GM18873 (cell line): ENCODE measurements at regions not wholly inside any gene's neighbourhood (a gene's known extent, or its start where the extent isn't known, plus 50 kb on each side); places are given as distances from the start of the nearest gene placed in this dataset.
"Not testable (repeated sequence)": the region's sequence is repeated elsewhere in the genome, so short reads cannot be mapped to it uniquely, and the experiment has no call there.

Experiments
- ATAC-seq: cut with Tn5 transposase; IDR thresholded peaks from one replicate; pipeline ENCODE4 v1.9.1; 2021; ENCODE audit warnings: mild to moderate bottlenecking, moderate library complexity, moderate number of reproducible peaks; ENCODE audit not compliant: unreplicated experiment, low FRiP score

DNA sequence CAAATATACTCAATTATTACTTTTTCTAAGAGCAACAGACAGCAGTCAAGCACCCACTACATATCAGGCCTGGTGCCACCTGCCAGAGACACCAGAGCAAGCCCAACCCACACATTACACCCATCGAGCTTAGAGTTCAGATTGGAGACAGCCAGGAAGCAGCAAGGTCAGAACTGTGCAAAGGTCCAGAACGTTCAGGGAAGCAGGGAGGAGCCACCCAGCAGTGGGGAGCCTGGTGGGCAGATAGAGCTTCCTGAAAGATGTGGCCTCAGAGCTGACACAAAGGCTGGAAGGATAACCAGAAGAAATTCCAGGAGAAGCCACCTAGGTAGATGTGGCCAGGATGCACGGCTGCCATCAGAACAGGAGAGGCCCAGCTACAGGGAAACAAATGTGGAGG lies 440.5 kb upstream of the ID2 start:
- no peak for ATAC-seq

DNA sequence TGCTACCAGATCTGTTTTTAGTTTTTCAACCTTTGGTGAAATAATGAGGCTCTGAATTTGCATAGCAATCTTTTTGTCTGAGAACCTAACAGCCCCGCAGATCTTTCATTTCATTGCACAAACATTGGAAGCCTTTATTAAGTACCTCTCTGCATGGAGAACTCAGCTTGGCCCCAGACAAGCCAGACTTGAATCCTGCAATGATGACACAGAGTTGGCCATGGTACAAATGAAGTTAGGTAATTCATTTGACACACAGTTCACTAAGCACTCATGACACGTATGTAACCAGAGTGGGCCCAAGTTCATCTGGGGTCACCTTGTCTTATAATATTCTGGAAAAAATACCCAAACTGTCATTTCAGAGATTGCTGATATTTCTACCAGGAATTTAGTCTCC lies 439.1 kb upstream of the ID2 start:
- ATAC-seq = no peak

DNA sequence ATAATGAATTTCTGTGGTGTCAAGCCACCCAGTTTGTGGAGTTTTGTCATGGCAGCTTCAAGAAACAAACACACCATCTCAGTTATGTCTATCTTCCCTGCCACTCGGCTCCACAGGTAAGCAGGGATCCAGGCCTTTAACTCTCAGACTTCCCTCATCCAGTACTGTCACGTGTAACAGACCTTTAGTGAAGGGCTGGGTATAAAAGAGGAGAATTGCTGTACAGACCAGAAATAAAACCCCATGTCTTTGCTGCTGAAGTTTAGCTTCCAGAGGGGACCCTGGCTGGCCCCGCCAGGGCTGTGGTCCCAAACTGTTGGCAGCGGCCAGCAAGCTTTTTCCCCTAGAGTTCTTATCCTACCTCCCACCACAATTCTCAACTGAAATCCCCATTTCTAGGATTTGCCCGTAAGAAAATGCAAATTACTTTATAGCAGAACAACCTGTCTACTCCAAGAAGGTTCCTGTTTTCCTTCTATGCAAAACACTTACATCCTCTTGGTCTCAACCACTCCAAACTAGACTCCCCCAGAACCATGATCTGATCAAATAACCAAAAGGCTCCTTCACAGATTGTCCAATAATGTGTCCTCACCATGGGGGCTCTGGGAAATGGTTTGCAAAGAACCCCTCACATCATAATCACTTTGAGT lies 438.0 kb upstream of the ID2 start:
- ATAC-seq = no peak

DNA sequence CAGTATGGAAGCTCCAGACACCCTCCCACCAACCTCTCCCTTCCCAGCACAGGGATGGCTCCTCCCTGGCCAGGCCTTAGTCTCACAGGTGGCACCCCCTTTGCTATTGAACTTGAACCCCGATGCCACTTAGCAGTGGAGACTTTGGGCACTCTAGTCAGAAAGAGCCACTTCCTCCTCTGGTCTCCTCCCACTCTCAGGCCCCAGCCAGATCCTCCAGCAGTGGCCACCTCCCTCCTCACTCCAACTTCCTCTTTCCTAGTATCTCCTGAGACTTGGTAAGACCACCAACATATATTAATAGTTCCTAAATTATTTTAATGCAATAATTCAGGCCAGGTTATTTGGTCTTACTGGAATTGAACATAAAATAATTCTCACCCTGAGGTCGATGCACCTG lies 437.2 kb upstream of the ID2 start:
- no peak for ATAC-seq

DNA sequence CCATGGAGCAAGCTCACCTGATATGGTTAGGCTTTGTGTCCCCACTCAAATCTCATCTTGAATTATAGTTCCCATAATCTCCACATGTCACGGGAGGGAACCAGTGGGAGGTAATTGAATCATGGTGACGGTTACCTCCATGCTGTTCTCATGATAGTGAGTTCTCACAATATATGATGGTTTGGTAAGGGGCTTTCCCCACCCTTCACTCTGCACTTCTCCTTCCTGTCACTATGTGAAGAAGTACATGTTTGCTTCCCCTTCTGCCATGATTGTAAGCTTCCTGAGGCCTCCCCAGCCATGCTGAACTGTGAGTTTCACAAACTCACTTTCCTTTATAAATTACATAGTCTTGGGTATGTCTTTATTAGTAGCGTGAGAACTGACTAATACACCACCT lies 435.7 kb upstream of the ID2 start:
- ATAC-seq = no peak

DNA sequence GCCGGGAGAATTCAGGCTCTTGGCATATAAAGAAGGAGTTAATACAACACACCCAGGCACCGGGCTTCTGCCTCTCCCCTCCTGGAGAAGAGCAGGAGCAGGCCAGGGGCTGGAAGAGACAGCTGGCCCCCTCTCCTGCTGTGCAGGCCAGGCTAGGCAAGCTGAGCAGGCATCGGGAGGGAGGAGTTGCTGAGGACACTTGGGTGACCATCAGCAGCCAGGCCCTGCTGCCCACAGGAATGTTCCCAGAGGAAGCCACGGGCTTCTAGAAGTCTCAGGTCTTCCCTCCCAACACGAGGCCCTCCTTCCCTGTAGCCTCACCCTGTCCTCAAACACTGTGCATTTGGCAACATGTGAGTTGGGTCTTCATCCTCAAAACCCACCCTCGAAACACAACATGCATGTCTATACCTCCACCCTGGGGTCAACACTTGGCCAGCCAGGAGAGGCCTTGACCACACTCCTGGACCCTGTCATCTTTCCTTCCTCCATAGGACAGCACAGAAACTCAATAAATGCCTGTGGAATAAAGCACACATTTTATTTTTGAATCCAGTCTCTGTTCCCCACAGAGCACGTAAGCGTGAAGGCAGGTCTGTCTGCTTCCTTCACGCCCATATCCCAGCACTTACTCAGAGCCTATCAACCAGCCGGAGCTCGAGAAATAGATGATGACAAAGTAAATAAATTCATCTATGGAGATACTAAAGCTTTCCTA lies 433.8 kb upstream of the ID2 start:
- no peak for ATAC-seq

DNA sequence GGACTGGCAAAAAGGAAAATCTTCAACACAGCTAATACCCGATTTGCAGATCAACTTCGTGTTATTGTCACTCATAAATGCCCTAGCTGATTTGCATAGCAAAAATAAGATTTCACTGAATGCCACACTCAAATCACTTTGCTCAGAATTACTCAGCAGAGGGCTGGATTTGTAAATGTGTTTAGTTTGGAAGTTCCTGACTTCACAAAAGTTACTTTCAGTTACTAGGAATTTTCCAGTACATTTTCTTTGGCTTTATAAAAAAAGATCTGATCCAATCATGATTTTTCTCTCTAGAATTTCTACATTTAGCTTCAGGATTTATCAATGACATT lies 433.3 kb upstream of the ID2 start:
- ATAC-seq = no peak

DNA sequence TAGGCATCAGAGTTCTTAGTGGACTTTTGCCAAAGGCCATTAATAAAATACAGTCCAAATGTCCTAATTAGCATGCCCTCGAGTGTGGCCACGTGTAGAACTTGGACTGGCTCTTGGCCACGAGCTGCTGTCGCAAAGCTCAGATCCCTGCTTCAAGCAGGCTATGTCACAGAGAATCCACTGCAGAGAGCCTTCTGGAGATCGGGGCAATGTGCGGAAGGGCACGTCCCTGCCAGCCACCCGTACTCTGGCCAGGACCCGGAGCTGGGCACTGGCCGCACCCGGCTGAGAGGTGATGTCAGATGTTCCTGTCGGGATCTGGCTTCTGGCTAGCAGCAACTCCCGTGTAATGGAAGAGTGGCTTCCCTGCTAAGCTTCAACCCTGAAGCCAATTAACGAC lies 432.7 kb upstream of the ID2 start:
- no peak for ATAC-seq

DNA sequence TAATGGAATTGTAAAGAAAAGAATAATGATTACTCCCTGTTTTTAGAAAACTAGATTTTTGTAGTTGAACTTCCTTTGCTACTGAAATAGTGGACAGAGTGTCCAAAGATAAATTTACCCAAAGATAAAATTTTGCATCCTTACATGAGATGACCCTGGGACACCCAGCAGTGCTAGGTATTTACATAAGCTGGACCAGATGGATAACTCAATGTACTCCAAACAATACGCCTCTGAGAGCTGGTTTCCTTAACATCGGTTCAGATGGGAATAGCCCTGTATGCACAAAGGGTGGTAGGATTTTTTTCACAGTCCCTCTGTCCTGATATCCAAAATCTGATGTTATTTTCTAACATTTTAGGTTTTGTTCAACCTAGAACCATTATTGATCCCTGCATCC lies 432.1 kb upstream of the ID2 start:
- ATAC-seq = no peak

DNA sequence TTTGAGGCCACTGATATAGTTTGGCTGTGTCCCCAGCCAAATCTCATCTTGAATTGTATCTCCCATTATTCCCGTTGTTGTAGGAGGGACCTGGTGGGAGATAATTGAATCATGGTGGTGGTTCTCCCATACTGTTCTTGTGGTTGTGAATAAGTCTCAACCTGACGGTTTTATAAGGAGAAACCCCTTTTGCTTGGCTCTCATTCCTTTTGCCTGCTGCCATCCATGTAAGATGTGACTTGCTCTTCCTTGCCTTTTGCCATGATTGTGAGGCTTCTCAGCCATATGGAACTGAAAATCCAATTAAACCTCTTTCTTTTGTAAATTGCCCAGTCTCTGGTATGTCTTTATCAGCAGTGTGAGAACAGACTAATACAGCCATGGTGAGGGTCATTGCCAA lies 431.6 kb upstream of the ID2 start:
- not testable (repeated sequence) for ATAC-seq

DNA sequence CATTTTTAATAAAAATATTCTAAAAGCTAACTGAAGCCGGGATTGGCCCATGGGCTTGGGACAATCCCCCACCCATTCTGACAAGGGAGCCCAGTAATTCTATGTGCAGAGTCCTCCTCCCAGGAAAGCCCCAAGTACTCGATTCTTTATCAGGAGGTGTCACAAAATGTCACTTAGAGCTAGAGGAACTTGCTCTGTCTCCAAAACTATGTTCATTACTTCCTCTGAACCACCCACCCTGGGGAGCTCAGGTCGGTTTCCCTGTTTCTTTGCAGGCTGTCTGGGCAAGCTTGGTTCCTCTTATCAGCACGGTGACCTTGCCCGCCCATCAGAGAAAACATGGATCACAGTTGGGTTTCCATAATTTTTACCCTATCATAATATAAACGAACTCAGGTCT lies 430.6 kb upstream of the ID2 start:
- no peak for ATAC-seq

DNA sequence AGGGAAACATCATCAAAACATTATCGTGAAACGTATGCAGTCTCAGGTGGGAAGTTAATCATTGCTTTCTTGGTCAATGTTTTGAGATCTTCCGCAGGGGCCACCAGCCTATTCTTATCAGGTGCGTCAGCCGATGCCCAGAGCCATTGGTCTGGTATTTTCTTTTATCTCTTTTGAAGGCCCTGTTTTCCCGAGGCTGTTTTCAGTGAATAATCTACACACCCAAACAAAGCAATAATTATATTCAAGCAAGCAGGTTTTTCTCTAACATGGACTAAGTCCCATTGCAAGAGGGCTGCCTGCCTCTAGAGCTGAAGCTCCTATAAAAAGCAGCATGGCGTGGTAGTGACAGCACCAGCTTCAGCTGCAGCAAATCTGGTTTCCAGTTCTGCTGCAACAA lies 430.0 kb upstream of the ID2 start:
- no peak for ATAC-seq

DNA sequence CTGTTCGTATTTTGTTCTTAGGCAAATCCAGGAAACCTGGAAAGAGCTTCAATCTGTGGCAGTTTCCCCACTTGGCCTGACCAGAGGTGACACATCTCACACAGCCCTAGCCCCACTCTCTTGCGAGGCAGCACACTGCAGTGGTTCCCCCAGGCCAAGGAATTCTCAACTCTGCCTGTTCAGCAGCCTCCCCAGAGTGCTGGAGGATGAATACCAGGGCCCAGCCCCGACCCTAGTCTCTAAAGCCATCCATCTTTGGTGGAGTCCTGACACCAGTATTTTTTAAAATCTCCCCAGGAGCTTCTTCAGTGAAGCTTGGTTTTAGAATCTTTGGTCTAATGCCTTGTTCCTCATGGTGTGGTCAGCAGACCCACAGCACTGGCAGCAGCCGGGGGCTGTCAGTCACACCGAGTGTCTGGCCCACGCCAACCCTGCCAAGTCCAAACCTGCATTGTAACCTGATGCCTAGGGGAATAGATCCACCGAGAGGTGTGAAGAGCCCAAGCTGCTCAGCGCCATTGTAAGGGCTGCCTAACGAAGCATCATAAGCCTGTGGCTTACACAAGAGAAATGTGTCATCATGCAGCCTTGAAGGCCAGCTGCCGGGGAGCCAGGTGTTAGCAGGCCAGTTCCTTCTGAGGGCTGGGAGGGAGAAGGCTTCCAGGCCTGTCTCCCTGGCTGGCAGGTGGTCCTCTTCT lies 428.7 kb upstream of the ID2 start:
- no peak for ATAC-seq

DNA sequence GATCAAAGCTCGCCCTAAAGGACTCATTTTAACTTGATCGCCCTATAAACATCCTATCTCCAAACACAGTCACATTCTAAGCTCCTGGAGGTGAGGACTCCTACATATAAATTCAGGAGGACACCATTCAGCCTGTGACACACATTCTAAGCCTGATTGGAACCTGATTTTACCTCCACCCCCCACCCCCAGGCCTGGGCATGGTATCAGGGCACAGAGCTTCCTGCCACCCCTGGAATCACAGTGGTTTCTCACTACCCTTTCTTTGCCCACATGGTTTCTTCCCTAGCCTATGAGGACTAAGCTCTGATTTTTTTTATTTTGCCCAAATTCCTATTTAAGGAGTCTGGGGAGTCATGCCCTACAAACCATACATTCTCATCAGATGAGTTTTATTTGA lies 428.1 kb upstream of the ID2 start:
- no peak for ATAC-seq

DNA sequence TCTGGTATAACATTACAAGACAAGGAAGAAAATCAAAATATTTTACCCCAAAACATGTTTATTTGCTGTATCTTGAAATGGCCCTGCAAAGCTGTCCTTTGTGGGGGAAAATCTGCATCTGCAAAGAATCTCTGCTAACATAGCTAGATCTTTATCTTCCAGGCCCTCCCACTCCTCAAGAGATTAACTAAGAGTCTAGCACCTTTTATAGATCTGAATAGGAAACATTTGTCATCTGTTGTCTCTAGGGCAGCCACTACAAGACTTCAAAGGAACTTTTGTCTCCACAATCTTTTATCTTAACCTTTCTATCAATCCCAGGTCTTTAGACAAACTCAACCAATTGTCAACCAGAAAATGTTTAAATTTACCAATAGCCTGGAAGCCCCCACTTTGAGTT lies 427.6 kb upstream of the ID2 start:
- ATAC-seq = not testable (repeated sequence)

DNA sequence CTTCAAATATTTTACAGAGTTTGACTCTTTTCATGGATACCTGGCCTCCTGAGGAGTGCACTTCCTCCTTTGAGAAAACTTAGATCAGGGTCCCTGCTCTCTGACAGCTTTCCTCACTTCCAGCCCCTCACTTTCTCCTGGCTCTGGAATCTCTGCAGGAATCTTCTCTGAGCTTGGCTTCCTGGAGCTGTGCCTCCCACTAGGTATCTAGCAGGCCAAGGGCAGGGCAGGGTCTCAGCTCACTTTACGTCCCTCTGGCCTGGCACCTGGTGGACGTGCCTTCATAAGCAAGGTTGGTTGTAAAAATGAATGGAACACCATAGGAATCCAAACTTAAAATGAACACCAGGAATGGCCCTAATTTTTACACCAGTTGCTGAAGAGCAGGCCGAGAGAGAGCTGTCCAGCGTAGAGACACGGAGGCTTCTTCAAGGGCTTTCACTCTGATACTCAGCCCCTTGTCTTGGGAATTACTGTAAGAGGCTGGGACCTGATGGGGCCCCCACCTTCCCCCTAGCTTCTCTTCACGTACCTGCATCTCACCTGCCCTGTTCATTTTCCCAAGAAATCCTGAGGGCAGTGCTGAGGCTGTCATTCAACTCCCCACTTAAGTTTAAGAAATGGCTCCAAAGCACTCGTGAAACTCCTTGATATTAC lies 426.9 kb upstream of the ID2 start:
- no peak for ATAC-seq

DNA sequence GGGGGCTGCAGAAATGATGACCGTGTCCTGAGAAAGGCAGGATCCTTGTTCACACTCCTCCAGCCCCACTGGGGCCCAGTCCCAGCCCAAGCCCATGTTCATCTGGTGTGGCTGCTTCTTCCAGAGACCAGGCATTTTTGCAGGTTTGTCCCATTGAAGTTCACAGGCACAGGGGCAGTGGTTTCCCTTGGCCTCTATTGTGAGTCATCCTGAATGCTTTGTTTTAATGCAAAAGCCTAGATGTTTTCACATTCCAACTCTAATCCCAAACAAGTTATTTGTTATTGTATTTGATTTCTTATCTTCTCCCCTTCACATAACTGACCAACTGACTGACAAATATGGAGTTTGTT lies 426.4 kb upstream of the ID2 start:
- no peak for ATAC-seq

DNA sequence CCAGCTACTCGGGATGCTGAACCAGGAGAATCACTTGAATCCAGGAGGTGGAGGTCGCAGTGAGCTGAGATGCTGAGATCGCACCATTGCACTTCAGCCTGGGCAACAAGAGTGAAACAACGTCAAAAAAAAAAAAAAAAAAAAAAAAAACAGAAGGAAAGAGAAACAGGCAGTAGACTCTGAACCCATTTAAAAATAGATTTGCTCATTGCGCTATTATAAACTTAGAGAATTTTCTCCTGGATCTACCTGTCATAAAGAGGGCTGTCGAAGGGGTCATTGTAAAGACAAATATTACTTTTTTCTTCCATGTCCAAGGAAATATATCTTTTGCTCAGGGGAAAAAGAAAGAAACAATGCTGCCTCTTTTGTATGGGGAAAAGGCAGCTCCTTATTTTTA lies 425.0 kb upstream of the ID2 start:
- ATAC-seq = no peak

DNA sequence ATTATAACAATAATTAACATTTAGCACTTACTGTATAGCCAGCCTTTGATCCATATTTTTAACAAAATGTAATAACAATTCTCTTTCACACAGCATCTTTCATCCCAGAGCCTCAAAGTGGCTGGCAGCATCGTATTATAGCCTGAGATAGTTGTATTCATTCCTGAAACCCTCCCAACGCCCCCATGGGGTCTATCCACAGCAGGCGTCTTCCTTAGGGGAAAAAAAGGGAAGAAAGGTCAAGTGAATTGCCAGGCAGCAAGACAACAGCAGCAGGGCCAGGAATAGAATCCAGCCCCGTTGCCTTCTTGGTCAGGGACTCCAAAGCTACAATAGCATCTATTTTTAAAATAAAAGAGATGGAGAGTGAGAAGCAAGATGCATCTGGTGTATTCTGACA lies 424.4 kb upstream of the ID2 start:
- ATAC-seq = no peak

DNA sequence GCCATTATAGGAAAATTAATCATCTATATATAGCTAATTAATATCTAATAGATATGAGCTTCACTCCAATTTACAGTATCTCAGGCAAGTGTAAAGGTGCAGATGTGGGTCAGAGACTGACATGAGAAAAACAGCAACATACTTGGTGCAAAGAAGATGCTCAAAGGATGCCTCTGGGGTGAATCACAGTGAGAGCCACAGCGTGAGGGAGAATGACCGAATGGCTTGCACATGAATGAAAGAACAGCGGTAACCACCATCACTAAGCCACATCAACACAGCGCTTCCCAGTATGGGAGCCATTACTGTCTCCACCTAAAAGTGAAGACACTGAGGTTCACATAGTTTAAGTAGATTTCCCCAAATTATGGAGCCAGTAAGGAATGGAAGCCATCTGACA lies 423.4 kb upstream of the ID2 start:
- no peak for ATAC-seq

DNA sequence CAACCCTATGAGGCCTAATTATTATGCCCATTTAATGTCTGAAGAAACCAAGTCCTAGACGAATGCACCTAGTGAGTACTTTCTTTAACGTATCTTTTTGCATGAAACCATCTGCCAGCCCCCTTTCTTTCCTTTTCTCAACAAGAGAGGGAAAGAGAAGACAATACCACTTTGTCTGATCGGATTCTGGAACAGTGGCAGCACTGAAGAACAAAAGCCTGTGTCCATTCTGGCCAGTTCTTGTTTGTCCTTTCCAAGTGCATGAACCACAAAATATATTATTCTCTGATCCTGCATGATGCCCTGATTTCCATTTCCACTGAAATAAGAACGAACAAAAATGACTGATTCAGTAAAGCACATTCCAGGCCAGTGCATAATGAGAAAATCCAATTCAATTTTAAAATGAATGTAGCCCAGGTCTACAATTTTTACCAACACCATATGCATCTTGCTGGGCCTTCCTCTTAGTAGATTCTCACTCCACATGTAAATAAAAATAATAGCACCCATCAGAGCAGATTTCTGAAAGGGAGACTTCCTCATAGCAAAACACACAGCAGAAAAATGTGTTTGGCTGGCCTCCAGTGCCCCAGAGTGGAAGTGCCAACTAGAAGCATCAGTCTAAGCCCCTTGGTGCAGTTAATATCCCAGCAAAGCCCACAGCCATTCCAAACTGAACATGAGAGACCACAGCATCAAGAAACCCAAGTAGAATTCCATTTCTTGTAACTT lies 422.6 kb upstream of the ID2 start:
- ATAC-seq = no peak
